IMR-90 (cell line): ENCODE measurements at regions not wholly inside any gene's neighbourhood (a gene's known extent, or its start where the extent isn't known, plus 50 kb on each side); places are given as distances from the start of the nearest gene placed in this dataset.
A peak's percentile ranks its signal among the peaks of the same experiment; 100 is the strongest.

ENCODE experiments used
- ATAC-seq: fragments of 200-7000 bp; cut with Tn5 transposase; 2 replicates; pipeline ENCODE4 v1.9.1; 2020; ENCODE audit warnings: low read depth, mild to moderate bottlenecking, moderate library complexity
- BruUV-seq: library from RNA; stranded (reverse); fragments of 400-500 nt; replicated peaks from 2 replicates; lab custom pipeline; 2021; lab: Mats Ljungman, UMichigan
- CTCF ChIA-PET: fragments of 300-600 bp; formaldehyde crosslinking; extraction: SDS; loops from one replicate; lab custom pipeline; 2021; ENCODE audit warnings: antibody characterized with exemption; lab: Yijun Ruan, JAX
- POLR2A ChIA-PET: fragments of 300-600 bp; sonication (Branson Sonifier 250); formaldehyde crosslinking; loops from one replicate; lab custom pipeline; 2022; ENCODE audit warnings: antibody characterized with exemption; ENCODE audit not compliant: unreplicated experiment; lab: Charles Lee
- DNase-seq: peaks from one replicate; pipeline ENCODE4 v3.0.0; 2013
- H2AFZ ChIP-seq: replicated peaks from 2 replicates; pipeline ENCODE3; 2013; ENCODE audit warnings: low read length, mild to moderate bottlenecking; ENCODE audit not compliant: poor library complexity
- H2AK5ac ChIP-seq: 2 replicates; pipeline ENCODE4 v1.6.1; 2013; ENCODE audit warnings: low read depth, low read length, inconsistent platforms
- H2AK9ac ChIP-seq: replicated peaks from 2 replicates; pipeline ENCODE3; 2013; ENCODE audit warnings: mild to moderate bottlenecking, low read depth, low read length, moderate library complexity; ENCODE audit not compliant: poor library complexity
- H2BK120ac ChIP-seq: 2 replicates; pipeline ENCODE4 v1.6.1; 2013; ENCODE audit warnings: low read depth, low read length, inconsistent platforms
- H2BK15ac ChIP-seq: 3 replicates; pipeline ENCODE4 v1.6.1; 2013; ENCODE audit warnings: low read depth, low read length, inconsistent platforms
- H2BK20ac ChIP-seq: 2 replicates; pipeline ENCODE4 v1.6.1; 2013; ENCODE audit warnings: low read depth, mild to moderate bottlenecking, inconsistent platforms, low read length, moderate library complexity
- H2BK5ac ChIP-seq: 2 replicates; pipeline ENCODE4 v1.6.1; 2013; ENCODE audit warnings: mild to moderate bottlenecking, low read depth, low read length, inconsistent platforms; ENCODE audit not compliant: poor library complexity, severe bottlenecking
- H3K14ac ChIP-seq: replicated peaks from 2 replicates; pipeline ENCODE4 v1.6.1; 2013; ENCODE audit warnings: low read depth, low read length, inconsistent platforms
- H3K18ac ChIP-seq: 2 replicates; pipeline ENCODE4 v1.6.1; 2013; ENCODE audit warnings: low read depth, low read length, control low read depth
- H3K23ac ChIP-seq: 2 replicates; pipeline ENCODE4 v1.6.1; 2013; ENCODE audit warnings: low read depth, low read length, inconsistent platforms
- H3K27ac ChIP-seq: 2 replicates; pipeline ENCODE4 v1.5.1; 2013; ENCODE audit warnings: mild to moderate bottlenecking, control low read depth, low read length; ENCODE audit not compliant: insufficient read depth
- H3K27me3 ChIP-seq: 2 replicates; pipeline ENCODE4 v1.6.1; 2013; ENCODE audit warnings: low read length; ENCODE audit not compliant: control insufficient read depth, insufficient read depth
- H3K36me3 ChIP-seq: 2 replicates; pipeline ENCODE4 v1.6.1; 2013; ENCODE audit warnings: low read length, mixed read lengths; ENCODE audit not compliant: control insufficient read depth, insufficient read depth
- H3K4ac ChIP-seq: 2 replicates; pipeline ENCODE4 v1.6.1; 2013; ENCODE audit warnings: low read depth, low read length, inconsistent platforms
- H3K4me1 ChIP-seq: 2 replicates; pipeline ENCODE4 v1.6.1; 2013; ENCODE audit warnings: low read length, mixed read lengths; ENCODE audit not compliant: control insufficient read depth, insufficient read depth
- H3K4me2 ChIP-seq: 2 replicates; pipeline ENCODE4 v1.6.1; 2013; ENCODE audit warnings: low read depth, mild to moderate bottlenecking, control low read depth, low read length, moderate library complexity
- H3K4me3 ChIP-seq: 2 replicates; pipeline ENCODE4 v1.5.1; 2013; ENCODE audit warnings: low read depth, mild to moderate bottlenecking, control low read depth, low read length, moderate library complexity; ENCODE audit not compliant: insufficient read depth
- H3K56ac ChIP-seq: 2 replicates; pipeline ENCODE4 v1.6.1; 2013; ENCODE audit warnings: low read length, inconsistent platforms; ENCODE audit not compliant: insufficient read depth; ENCODE audit errors: extremely low read depth
- H3K79me1 ChIP-seq, 2 experiments: 2 replicates each; pipeline ENCODE4 v1.6.1; 2013; ENCODE audit warnings: low read length in 2 of 2, inconsistent platforms in 1 of 2, low read depth in 1 of 2
- H3K9ac ChIP-seq: 2 replicates; pipeline ENCODE4 v1.6.1; 2013; ENCODE audit warnings: low read depth, low read length, control low read depth
- H3K9me1 ChIP-seq: 2 replicates; pipeline ENCODE4 v1.6.1; 2013; ENCODE audit warnings: low read length, inconsistent platforms; ENCODE audit not compliant: insufficient read depth
- H3K9me3 ChIP-seq: 2 replicates; pipeline ENCODE4 v1.6.1; 2013; ENCODE audit warnings: low read length; ENCODE audit not compliant: control insufficient read depth, insufficient read depth
- H4K20me1 ChIP-seq: 2 replicates; pipeline ENCODE4 v1.6.1; 2013; ENCODE audit warnings: low read length, inconsistent platforms; ENCODE audit not compliant: insufficient read depth
- H4K5ac ChIP-seq: 2 replicates; pipeline ENCODE4 v1.6.1; 2013; ENCODE audit warnings: mild to moderate bottlenecking, low read depth, low read length, control low read depth
- H4K8ac ChIP-seq, 2 experiments: 2 replicates each; pipeline ENCODE4 v1.6.1; 2013; ENCODE audit warnings: low read depth in 2 of 2, low read length in 2 of 2, control low read depth in 1 of 2, inconsistent platforms in 1 of 2
- H4K91ac ChIP-seq: 2 replicates; pipeline ENCODE4 v1.6.1; 2013; ENCODE audit warnings: low read depth, low read length, inconsistent platforms; ENCODE audit not compliant: insufficient read depth
- CHD1 ChIP-seq: IDR thresholded peaks from 2 replicates; pipeline ENCODE4 v1.6.1; 2012; ENCODE audit warnings: low read depth, low read length, improper control_type of control experiment
- MAFK ChIP-seq: IDR thresholded peaks from 2 replicates; pipeline ENCODE4 v1.6.1; 2012; ENCODE audit warnings: low read depth, low read length, improper control_type of control experiment
- MAZ ChIP-seq: IDR thresholded peaks from 2 replicates; pipeline ENCODE4 v1.6.1; 2012; ENCODE audit warnings: low read depth, mild to moderate bottlenecking, low read length, improper control_type of control experiment, moderate library complexity, borderline replicate concordance
- RCOR1 ChIP-seq: IDR thresholded peaks from 2 replicates; pipeline ENCODE4 v1.6.1; 2012; ENCODE audit warnings: mild to moderate bottlenecking, low read length, improper control_type of control experiment; ENCODE audit not compliant: insufficient replicate concordance
- SMC3 ChIP-seq: fragments of 150-350 bp; IDR thresholded peaks from 2 replicates; pipeline ENCODE4 v1.6.1; 2016; ENCODE audit warnings: low read depth, mild to moderate bottlenecking, antibody characterized with exemption, low read length, moderate library complexity
- USF2 ChIP-seq: fragments of 150-350 bp; IDR thresholded peaks from 2 replicates; pipeline ENCODE4 v1.6.1; 2017; ENCODE audit warnings: mild to moderate bottlenecking, antibody characterized with exemption, low read length, low read depth
- WGBS, 2 experiments: methylation state at CpG; one replicate each; pipeline versions ENCODE4 v1.1.5 to v1.1.7; 2013; ENCODE audit warnings: missing lambda C conversion rate in 2 of 2; ENCODE audit not compliant: insufficient read length in 1 of 2; ENCODE audit errors: extremely low coverage in 2 of 2; 5-methylcytosine and 5-hydroxymethylcytosine counted together
- dilution Hi-C: fragments of 300-500 bp; cut with HindIII; formaldehyde crosslinking; loops from one replicate; pipeline ENCODE4 v1.14.3; 2018; ENCODE audit warnings: low sequenced_read_pairs; ENCODE audit not compliant: unreplicated experiment
- in situ Hi-C: fragments of 300-500 bp; cut with MboI; formaldehyde crosslinking; loops from 3 replicates; pipeline ENCODE4 v1.14.3; 2019; ENCODE audit warnings: low sequenced_read_pairs, inconsistent platforms, mixed read lengths
- intact Hi-C: fragments of 100-400 bp; cut with micrococcal nuclease; formaldehyde crosslinking; loops from 2 replicates; pipeline ENCODE4 v1.10.0; 2022

GRCh38 chr20:43358811-43359210 lies 98.9 kb upstream of the SRSF6 start:
- ATAC-seq (no peak), DNase-seq (no peak)
- no peak overlapping the region for H2BK5ac ChIP-seq
- H2AFZ ChIP-seq, result no peak overlapping the region
- H3K79me1 ChIP-seq, result no peaks in the 10 kb centered on the region
- H3K14ac ChIP-seq, result no peak overlapping the region
- no peaks in the 10 kb centered on the region for H3K36me3 ChIP-seq
- no peak overlapping the region for H4K91ac ChIP-seq
- H3K27ac ChIP-seq, result no peak overlapping the region
- intact Hi-C loops, result no loop called here
- POLR2A ChIA-PET, result no interaction called here
- H3K9me3 ChIP-seq, result no peaks in the 10 kb centered on the region; the same call in 1 of the 2 replicates
- H4K20me1 ChIP-seq, result no peaks in the 10 kb centered on the region; the same call in 1 of the 2 replicates
- dilution Hi-C loops, result no loop called here
- H4K8ac ChIP-seq, result no peak overlapping the region
- H3K56ac ChIP-seq, result no peak overlapping the region
- CTCF ChIA-PET, result no interaction called here
- no peak overlapping the region for H2BK120ac ChIP-seq
- no peak overlapping the region for H3K4me2 ChIP-seq
- no peak overlapping the region for H2AK5ac ChIP-seq
- no peak overlapping the region for H3K9ac ChIP-seq
- H3K9me1 ChIP-seq, result no peaks in the 10 kb centered on the region
- H2AK9ac ChIP-seq, result no peak overlapping the region
- no peak overlapping the region for H3K18ac ChIP-seq
- no peak overlapping the region for H2BK20ac ChIP-seq
- no peak overlapping the region for H3K23ac ChIP-seq
- H3K4me1 ChIP-seq, result no peaks in the 10 kb centered on the region
- no peak overlapping the region for H3K4ac ChIP-seq
- no peak overlapping the region for H2BK15ac ChIP-seq
- H4K5ac ChIP-seq, result no peak overlapping the region
- no TSS peak for BruUV-seq
- no peak overlapping the region for H3K4me3 ChIP-seq
- TF ChIP-seq CHD1, result no peak
- no peak for TF ChIP-seq RCOR1
- no peak for TF ChIP-seq MAZ
- TF ChIP-seq USF2, result no peak
- no peak for TF ChIP-seq SMC3
- TF ChIP-seq MAFK, result peak; percentile 76
- H3K27me3 ChIP-seq, result no peaks in the 10 kb centered on the region
- WGBS, 2 experiments, result no CpG with 5 or more reads among the region's 2 CpGs
- in situ Hi-C loops, result no loop called here
